Glutamatergic neuron (in vitro differentiated cells): ENCODE measurements at regions not wholly inside any gene's neighbourhood (a gene's known extent, or its start where the extent isn't known, plus 50 kb on each side); places are given as distances from the start of the nearest gene placed in this dataset.

Experiments
- DNase-seq: peaks from one replicate; pipeline ENCODE4 v3.0.0; 2022
- H3K27ac Mint-ChIP-seq: one replicate; pipeline ENCODE4 v1.8.0; 2020; ENCODE audit warnings: mild to moderate bottlenecking, mixed read lengths, inconsistent platforms; ENCODE audit not compliant: unreplicated experiment
- H3K27me3 Mint-ChIP-seq: one replicate; pipeline ENCODE4 v1.8.0; 2020; ENCODE audit warnings: mild to moderate bottlenecking, moderate library complexity, mixed read lengths, inconsistent platforms; ENCODE audit not compliant: unreplicated experiment
- H3K36me3 Mint-ChIP-seq: one replicate; pipeline ENCODE4 v1.8.0; 2020; ENCODE audit warnings: mild to moderate bottlenecking, mixed read lengths, inconsistent platforms; ENCODE audit not compliant: unreplicated experiment
- H3K4me1 Mint-ChIP-seq: one replicate; pipeline ENCODE4 v1.8.0; 2020; ENCODE audit warnings: mild to moderate bottlenecking, low read depth, mixed read lengths, inconsistent platforms; ENCODE audit not compliant: unreplicated experiment
- H3K4me3 Mint-ChIP-seq: one replicate; pipeline ENCODE4 v1.8.0; 2020; ENCODE audit warnings: mild to moderate bottlenecking, mixed read lengths, inconsistent platforms; ENCODE audit not compliant: unreplicated experiment
- H3K9me3 Mint-ChIP-seq: one replicate; pipeline ENCODE4 v1.8.0; 2020; ENCODE audit warnings: mild to moderate bottlenecking, moderate library complexity, mixed read lengths, inconsistent platforms; ENCODE audit not compliant: unreplicated experiment
- CTCF ChIP-seq: fragments of 200-600 bp; sonication (generic); IDR thresholded peaks from one replicate; pipeline ENCODE4 v1.5.0; 2021; ENCODE audit not compliant: partially characterized antibody, unreplicated experiment

DNA sequence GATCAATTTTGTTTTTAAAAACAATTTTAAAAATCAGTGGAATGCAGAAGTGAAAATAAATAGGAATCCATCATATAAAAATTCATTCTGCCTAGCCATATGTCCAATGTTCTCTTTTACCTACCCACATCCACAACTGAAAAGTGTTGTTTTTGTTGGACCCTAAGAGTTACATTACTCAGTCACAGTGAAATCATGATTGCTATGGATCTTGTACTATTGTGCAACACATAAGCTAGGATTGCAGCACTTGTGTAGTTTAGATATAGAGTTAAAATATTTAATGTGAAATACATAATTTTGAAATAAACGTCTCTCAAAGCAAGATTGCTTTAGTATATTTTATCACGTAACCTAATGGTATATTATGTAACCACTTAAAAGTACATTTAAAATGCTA lies 213.3 kb upstream of the CLEC14A start:
- no peak for DNase-seq
- no peak for TF ChIP-seq CTCF
- no peaks in the 10 kb centered on the region for H3K36me3 Mint-ChIP-seq
- peaks cover 4% of the 10 kb centered on the region for H3K4me1 Mint-ChIP-seq
- no peak overlapping the region for H3K27ac Mint-ChIP-seq
- no peaks in the 10 kb centered on the region for H3K9me3 Mint-ChIP-seq
- H3K4me3 Mint-ChIP-seq = no peak overlapping the region
- H3K27me3 Mint-ChIP-seq = no peaks in the 10 kb centered on the region

DNA sequence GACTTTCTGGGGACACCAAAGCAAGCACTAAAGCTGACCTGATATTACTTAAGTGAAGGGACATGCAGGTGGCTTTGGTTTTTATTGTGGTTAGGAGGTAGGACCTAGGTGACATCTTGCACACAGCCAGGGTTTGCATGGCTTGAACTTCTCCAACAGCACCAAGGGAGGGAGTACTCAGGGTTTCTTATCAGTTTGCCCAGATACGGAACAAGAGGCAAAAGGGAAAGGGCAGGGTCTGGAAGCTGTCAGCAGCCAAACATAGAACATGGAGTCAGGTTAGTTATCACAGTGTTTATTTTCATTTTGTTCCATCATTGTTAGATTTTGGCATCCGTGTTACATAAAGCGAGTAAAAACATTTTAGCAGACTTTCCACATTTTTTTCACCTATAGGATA lies 186.3 kb upstream of the CLEC14A start:
- Mint-ChIP-seq H3K27ac (no peak overlapping the region), H3K36me3 (peaks cover 19% of the 10 kb centered on the region), H3K9me3 (peaks cover 2% of the 10 kb centered on the region), H3K4me3 (no peak overlapping the region), H3K27me3 (no peaks in the 10 kb centered on the region), H3K4me1 (no peaks in the 10 kb centered on the region)
- no peak for DNase-seq
- no peak for TF ChIP-seq CTCF

- Mint-ChIP-seq H3K9me3 (no peaks in the 10 kb centered on the region), H3K36me3 (no peaks in the 10 kb centered on the region), H3K4me3 (no peak overlapping the region), H3K4me1 (no peaks in the 10 kb centered on the region), H3K27me3 (no peaks in the 10 kb centered on the region), H3K27ac (no peak overlapping the region)
- DNase-seq = no peak
- no peak for TF ChIP-seq CTCF
Observed at GRCh38 chr14:38432186-38432585, 176.3 kb upstream of the CLEC14A start.

GRCh38 chr14:38431156-38431555 lies 175.3 kb upstream of the CLEC14A start:
- H3K4me3 Mint-ChIP-seq = no peak overlapping the region
- H3K9me3 Mint-ChIP-seq = no peaks in the 10 kb centered on the region
- no peaks in the 10 kb centered on the region for H3K36me3 Mint-ChIP-seq
- H3K27ac Mint-ChIP-seq = no peak overlapping the region
- no peak for TF ChIP-seq CTCF
- no peaks in the 10 kb centered on the region for H3K27me3 Mint-ChIP-seq
- no peak for DNase-seq
- no peaks in the 10 kb centered on the region for H3K4me1 Mint-ChIP-seq

DNA sequence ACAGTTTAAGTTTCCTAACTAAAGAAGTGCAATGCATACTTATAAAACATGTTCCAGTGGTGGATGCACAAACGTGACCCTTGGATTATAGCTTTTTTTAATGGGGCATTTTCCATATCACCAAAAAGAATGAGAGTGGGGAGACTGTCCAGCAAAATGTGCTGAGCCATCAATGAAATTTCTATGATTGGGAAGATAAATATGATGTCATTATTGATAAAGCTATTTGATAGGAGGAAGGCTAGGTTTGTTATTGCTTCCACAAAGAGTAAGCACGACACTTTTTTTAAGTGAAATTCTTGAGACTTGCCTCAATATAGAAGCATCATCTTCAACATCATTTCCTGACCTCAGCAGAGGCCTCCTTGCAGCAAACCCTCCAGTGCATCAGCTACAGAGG lies 174.6 kb upstream of the CLEC14A start:
- Mint-ChIP-seq H3K9me3 (no peaks in the 10 kb centered on the region), H3K4me3 (no peak overlapping the region), H3K4me1 (no peaks in the 10 kb centered on the region), H3K27me3 (no peaks in the 10 kb centered on the region), H3K36me3 (no peaks in the 10 kb centered on the region), H3K27ac (no peak overlapping the region)
- DNase-seq = no peak
- TF ChIP-seq CTCF = no peak
